Tibial nerve (tissue), 3 donors: ENCODE measurements at regions not wholly inside any gene's neighbourhood (a gene's known extent, or its start where the extent isn't known, plus 50 kb on each side); places are given as distances from the start of the nearest gene placed in this dataset.

Experiments
- CTCF ChIP-seq, 5 experiments: fragments of 200-600 bp in 3 of 5; fragments of 450-650 bp in 2 of 5; sonication (generic) in 3 of 5; IDR thresholded peaks; one replicate each; pipeline ENCODE4 v1.5.1; 2016 to 2019; ENCODE audit warnings: antibody characterized with exemption in 5 of 5, mild to moderate bottlenecking in 3 of 5, moderate library complexity in 2 of 5
- POLR2A ChIP-seq, 2 donors: fragments of 450-650 bp; IDR thresholded peaks; one replicate each; pipeline ENCODE4 v1.6.1; 2017; ENCODE audit warnings: antibody characterized with exemption in 2 of 2, mild to moderate bottlenecking in 2 of 2, moderate library complexity in 2 of 2

GRCh38 chr5:172529896-172530295 lies 75.6 kb upstream of the SH3PXD2B start:
- no peak for TF ChIP-seq CTCF (IDR thresholded peaks at IDR 0.05)
- TF ChIP-seq POLR2A (IDR thresholded peaks at IDR 0.05), result no peak
